ENCODE measurements at regions not wholly inside any gene's neighbourhood (a gene's known extent, or its start where the extent isn't known, plus 50 kb on each side); places are given as distances from the start of the nearest gene placed in this dataset.
A peak's percentile ranks its signal among the peaks of the same experiment; 100 is the strongest.
"Not testable (repeated sequence)": the region's sequence is repeated elsewhere in the genome, so short reads cannot be mapped to it uniquely, and the experiment has no call there.

DNA sequence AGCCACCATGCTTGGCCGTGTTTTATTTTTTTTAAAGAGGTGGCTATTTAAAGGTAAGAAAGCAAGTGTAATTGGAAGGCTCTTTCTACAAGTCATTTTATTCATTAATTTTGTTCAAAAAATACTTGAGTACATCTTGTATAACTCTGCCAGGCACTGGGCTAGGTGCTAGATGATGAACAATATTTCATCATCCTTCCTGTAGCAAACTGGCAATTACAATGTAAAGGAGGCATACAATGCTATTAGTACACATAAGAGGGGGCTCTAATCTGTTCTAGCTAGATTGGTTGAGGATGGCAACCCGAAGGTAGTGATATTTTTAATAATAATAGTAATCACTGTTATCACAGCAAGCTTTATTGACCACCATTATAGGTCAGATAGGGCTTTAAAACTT is 215.5 kb upstream of the KLF14 start:
- FAIRE-seq, result no peak

DNA sequence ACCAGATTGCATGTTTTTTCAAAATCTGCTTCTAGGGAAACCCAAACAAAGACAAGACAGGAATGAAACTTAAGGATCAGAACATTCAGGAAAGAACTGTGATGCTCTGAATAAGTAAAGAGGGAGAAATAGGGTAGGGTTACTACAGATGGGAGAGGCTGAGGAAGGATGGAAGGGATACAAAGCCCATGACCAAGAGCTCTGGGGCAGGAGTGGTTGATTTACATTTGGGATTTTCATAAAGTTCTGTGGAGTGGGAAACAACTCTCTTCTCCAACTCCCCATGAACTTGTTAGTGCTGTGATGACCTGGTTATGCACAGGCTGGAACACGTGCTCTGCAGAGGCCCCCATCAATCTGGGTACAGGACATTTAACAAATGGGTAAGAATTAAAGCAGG is 216.0 kb upstream of the KLF14 start:
- no peak for FAIRE-seq

DNA sequence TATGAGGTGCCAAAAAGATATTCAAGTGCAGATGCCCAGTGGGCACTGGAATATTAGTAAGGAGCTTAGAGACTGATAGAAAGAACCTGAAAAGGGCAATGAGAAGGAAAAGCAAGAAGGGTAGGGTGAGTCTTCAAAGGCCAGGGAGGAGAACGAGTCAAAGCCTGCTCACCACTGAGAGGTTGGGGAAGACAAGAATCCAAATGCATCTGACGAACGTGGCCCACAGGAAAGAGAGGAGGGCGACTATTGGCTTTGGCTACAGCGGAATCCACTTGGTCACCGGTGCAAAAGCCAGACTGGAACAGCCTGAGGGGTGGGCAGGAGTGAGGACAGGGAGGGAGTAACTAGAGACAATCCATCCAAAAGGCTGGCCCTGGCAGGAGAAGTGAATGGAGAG is 216.7 kb upstream of the KLF14 start:
- FAIRE-seq, result no peak

DNA sequence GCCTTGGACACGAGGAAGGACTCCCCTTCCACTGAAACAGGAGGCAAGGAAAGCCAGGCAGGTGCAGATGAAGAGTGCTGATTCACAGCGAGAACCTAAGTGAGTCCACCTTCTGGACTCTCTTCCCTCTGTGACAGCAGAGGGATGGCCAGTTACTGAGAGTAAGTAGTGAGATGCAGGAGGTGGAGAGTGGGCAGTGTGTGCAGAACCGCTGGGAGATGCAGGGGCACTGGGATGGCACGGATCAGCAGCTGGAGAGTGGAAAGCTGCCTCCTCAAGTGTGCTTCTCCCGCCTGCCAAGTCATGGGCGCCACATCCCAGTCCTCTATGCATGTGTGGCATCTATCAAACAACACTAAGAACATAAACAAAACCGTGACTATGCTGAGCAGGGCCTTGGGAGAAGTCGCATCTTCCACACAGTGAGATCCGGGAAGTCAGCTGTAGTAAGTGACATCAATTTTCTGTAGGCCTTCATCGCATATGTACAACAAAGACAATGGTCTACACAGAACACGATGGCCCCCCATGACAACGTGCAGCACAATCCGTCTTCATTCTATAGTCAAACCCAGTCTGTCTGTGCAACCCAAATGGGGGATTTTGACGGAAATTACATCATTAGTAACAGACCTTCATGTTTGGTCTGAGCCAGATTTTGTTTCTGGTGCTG is 217.4 kb upstream of the KLF14 start:
- FAIRE-seq, result no peak

DNA sequence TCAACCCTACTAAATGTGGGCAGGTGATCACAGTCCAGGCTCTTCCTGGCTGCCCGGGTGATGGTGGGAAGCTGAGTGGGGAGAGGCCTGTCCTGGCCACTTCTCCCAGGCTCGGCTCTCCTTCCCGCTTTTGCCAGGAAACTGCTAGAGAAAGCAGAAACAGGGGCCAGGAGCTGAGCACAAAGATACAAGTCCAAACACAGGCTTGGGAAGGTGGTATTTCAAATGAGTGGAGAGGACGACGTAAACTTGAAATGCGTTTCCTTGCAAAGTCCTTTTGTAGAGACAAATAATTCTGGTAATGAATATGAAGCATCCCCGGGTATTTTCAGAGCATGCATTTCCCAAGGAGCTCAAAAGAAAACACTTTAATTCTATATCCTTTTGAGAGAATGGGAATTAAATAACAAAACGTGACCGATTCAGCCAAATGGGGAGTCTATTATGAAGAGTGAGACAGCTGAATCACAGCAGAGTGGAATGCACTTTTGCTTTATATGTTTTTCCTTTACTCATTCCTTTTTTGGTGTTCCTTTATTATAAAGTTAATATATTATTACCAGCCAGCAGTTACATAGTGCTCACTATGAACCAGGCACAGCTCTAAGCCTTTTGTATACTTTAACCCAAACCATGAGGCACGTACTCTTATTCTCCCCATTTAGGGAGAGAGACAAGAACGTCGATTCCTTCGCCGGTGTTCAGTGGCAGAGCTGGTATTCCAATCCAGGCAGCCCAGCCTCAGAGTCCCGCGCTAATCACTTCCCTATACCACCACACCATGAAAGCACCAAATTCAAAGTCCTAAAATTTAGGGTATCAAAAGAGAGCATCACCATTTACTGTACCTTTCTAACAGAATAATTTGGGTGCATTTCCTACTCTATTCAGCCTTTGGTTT is 218.2 kb upstream of the KLF14 start:
- FAIRE-seq, result no peak

DNA sequence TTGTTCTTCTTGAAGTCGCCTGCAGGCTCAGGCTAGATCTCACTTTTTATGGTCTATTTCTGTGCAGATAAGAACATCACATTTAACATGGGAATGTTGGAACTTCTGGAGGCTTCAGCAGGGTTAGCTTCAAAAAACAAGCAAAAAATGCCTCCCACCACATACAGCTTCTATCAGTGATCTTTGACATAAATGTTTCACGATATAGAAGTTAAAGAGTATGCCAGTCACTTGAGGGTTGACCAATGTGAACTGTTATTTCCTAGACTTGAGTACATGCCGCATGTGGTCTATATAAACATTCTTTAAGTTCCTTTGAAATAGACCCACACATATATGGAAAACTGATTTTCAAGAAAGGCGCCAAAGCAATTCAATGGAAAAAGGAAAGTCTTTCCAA is 219.2 kb upstream of the KLF14 start:
- no peak for FAIRE-seq

DNA sequence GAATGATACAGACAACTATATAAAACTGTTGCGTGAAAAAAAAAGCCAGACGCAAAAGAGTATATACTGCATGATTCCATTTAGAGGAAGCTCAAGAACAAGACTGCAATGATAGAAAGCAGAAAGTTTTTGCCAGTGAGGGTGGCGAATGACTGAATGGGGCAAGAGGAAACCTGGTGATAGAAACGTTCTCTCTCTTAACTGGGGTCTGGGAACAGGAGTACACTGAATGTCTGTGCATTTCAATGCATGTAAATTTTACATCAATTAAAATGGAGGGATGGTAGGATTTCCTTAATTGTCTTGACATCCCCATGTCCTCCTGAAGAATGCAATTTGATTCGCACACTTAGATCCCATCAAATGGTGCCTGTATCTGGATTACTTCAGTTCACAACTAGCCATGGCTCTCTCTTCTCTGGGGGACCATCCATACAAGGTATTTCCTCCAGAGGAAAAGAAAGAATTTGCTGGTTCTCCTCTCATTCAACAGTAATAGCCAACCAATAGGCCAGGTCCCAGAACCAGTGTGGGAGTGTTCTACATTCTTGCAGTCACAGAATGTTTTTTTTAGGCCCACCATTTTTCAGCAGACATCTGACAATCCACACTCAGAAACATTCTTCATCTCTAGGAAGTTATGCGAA is 221.0 kb upstream of the KLF14 start:
- no peak for FAIRE-seq

DNA sequence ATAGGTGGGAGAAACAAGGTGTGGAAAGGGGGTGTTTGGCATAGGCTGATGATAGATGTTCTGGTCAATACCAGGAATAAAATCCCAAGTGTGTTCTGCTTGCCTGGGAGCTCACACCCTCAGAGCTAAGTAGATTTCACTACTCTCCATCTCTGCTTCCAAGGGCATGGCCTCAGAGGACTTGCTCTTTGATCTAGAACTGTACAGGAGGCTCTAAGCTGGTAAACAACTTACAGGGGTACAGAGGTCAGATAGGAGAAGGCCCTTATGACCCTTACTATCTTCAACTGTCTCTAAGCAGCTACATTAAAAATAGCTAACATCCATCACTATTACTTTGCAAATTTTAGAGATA is 221.5 kb upstream of the KLF14 start:
- no peak for FAIRE-seq

DNA sequence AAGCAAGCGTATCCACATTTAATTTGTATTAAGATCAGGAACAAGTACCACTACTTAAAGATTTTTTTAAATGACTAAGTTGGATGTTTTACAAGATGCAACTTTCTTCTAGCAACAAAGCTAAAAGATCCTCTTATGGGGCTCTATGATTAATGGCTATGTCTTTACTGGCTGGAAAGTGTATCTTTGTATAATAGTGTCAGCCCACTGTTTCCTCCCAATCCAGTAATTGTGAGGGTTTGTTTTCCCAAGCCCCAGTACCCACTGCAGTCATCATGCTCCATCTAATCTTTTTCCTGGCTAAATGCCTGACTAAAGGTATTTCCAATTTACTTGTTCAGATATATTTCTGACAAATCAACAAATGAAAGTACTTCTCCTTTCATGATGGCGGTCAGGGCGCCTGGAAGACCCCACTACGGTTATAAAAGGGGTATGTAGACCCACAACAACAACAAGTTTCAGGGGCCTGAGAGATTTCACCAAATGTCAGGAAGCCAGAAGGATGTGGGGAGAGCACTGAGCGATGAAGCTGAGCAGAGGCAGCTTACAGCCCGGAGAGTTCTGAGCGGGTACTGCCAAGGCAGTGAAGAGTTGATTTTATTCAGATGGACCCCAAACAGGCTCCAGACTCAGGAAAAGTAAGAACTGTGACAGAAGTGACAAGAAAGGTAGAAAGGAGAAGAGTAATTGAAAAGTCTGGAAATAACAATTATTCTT is 222.6 kb upstream of the KLF14 start:
- FAIRE-seq, result no peak

DNA sequence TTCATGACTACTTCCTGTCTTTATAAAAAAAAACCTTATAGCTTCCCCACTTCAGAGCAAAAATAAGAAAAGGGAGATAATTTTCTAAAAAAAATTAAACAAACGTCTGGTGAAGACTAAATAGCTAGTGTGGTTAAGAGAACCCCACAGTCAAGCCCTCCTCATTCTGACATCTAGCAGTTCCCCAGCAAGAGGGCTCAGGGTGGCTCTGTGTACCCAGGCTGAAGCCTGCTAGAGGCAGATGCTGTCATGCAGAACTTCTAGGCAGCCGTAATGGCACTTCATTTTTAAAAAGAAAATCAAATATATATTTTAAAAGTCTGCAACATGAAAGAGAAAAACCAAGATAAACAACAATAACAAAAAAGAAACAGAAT is 223.1 kb upstream of the KLF14 start:
- FAIRE-seq, result no peak

DNA sequence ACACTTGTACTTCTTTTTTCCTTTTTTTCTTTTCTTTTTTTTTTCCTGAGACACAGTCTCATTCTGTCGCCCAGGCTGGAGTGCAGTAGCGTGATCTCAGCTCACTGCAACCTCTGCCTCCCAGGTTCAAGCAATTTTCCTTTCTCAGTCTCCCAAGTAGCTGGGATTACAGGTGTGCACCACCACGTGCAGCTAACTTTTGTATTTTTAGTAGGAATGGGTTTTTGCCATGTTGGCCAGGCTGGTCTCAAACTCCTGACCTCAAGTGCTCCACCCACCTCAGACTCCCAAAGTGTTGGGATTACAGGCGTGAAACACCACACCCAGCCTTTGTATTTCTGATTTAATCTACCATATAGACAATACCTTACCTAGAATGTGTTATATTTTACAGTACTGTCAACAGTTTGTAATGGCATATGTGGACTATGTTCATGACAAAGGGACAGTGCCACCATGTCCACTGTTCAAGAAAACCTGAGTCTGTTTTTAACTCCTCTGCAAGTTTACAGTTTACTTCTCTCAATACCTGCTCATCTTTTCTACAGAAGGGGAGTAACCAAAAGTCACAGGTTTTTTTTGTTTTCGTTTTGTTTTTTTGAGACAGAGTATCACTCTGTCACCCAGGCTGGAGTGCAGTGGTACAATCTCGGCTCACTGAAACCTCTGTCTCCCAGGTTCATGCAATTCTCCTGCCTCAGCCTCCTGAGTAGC is 223.9 kb upstream of the KLF14 start:
- FAIRE-seq, result not testable (repeated sequence)

DNA sequence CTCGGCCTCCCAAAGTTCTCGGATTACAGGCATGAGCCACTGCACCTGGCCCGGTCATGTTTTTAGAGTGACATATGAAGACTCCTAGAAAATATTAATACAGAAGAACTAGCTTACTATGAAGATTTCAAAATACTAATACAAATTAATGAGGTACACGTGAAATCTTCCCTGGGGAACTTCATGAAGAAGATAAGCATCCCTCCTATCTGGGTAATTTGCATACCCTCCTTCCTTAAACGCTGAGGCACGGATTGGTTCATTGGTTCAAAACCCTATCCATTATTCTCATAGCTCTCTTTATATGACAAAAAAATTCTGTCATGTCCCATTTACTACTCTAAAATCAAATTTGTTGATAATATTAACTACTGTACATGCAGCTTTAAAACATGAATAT is 224.8 kb upstream of the KLF14 start:
- FAIRE-seq, result no peak

DNA sequence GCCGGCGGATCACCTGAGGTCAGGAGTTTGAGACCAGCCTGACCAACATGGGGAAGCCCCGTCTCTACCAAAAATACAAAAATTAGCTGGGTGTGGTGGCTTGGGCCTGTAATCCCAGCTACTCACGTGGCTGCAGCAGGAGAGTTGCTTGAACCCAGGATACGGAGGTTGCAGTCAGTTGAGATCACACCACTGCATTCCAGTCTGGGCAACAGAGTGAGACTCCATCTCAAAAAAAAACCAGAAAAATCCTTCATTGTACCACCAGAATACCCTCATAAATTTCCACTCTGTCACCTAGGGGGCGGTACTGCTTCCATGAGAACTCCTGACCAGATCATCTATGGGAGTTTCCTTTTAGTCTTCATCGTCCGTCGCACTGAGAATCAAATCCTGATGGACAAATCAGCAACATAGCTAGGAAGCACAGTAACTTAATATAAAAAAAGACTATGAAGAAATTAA is 225.8 kb upstream of the KLF14 start:
- FAIRE-seq, result peak; percentile 20

DNA sequence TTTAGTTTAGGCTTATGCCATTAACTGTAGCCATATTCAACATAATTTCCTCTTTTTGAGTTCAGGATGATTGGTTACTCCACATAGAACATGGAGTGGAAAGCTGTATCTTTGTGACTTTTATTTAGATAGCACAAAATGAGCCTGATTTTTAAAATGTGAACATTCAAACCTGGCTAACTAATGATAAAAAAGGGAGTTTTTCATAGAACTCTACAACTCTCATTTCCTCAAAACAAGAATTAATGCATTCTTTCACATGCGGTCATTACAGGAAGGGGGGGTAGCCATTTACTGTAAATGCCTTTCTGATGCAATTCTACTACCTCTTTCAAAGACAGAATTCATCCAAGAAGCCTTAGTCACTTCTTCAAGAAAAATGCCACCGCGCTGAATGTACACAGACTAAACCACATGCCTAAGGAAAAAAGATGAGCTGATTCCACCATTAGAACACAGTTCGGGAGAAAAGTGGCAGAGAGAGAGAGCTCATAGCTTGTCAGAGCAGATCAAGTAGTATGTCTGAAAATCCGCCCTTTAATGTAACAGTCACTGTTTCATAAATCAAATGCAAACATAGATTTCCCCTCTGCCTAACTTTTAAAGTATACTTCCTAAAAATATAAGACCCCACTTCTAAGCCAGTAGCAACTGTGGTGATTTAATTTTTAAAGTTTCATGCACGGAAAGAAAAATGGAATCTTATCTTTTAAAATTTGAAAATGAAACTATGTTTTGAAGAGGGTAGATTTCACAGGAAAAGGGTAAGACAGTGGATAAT is 226.4 kb upstream of the KLF14 start:
- FAIRE-seq, result no peak

DNA sequence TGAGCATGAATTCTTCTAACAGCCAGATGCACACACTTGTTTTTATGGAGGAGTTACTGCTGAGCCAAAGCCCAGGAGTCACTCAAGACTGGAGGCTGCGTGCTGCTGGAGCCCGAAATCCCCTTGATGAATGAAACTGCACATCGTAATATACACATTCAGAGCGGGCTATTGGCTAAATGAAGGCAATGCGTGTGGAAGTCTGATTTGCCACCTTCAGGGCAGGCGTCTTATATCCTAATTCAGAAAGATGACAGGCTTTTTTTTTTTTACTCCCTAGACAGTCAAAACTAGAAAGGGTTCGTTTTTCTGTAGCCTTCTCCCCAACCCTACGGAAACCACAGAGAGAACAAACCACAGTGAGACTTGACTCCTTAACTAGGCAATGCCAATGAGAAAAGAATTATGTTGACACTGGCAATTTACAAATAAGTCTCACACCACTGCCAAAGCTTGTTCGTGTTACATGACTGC is 227.2 kb upstream of the KLF14 start:
- no peak for FAIRE-seq

DNA sequence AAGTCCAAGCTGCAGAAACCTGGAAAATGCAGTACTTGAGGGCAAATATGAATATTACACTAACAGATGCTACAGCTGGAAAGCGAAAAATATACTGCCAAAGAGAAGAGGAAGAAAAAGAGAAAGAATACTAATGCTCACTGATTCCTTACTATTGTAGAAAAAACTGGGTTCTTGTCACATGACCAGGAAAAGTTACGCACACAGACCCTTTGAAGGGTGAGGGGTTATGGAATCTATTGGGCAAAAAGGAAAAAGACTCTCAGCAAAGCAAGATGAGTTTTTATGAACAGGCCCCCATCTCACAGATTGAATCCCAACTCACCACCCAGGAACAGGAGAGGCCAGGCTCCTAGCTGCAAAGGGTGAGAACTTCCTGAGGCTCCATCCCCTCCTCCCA is 228.1 kb upstream of the KLF14 start:
- no peak for FAIRE-seq

DNA sequence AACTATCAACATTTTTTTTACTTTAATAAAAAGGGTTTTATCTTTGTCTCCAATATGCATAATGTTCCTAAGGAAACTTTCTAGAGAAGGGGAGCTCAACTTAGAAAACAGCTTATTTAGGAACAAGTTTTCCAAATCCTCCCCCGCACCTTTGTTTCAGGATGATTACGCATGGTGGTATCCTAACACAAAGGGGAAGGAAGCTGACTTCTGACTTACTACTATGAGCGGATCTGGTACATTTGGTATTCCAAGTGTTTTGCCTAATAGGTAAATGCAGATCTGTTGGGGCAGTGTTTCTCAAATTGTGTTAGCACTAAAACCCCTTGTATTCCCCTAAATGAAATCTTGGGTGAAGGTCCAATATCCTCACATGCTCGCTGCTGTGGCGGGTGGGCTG is 229.3 kb upstream of the KLF14 start:
- FAIRE-seq, result no peak

DNA sequence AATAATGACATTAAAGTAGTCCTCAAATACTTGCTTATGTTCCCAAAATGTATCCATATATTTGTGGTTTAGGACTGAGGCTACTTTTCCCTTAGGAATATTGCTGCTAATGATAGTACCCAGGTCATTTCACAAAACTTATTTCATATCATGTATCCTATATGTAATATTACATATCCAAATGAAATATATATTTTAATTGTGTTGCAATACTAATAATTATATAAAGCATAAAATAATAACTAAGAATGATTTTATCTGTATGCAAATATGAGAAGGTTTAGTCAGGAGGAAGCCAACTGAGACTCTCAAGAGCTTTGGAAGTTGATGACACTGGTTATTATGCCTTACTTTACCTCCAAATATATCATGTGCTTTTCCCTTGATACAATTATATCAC is 231.5 kb upstream of the KLF14 start:
- FAIRE-seq, result no peak

DNA sequence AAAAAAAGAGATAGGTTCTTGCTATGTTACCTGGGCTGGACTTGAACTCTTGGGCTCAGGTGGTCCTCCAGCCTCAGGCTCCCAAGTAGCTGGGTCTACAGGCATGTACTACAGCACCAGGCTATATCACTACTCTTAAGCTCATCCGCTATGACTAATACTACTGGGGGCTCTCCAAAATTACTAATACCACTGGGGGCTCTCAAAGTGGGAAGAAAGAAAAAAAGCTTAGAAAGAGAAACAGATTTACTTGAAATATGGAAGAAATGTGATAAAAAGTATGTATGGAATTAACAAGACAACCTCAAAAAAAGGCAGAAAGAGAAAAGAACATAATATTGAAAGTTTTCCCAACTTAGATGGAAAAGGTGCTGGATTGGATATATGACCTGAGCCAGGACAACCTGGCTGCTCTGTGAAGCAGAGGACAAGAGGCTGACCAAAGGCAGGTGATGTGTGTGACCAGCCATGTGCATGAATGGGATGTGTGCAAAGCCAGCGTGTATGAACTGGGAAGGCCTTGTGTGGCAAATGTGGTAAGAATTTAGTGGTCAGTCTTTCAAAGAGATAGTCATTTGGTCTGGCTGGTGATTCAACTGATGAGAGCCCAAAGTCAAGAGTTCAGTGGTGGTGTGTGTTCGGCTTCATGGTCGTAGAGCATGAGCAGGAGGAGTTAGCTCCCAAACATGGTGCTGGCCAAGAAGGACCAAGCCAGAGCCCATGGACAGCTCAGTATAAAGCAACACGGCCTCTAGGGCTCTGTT is 232.4 kb upstream of the KLF14 start:
- no peak for FAIRE-seq

DNA sequence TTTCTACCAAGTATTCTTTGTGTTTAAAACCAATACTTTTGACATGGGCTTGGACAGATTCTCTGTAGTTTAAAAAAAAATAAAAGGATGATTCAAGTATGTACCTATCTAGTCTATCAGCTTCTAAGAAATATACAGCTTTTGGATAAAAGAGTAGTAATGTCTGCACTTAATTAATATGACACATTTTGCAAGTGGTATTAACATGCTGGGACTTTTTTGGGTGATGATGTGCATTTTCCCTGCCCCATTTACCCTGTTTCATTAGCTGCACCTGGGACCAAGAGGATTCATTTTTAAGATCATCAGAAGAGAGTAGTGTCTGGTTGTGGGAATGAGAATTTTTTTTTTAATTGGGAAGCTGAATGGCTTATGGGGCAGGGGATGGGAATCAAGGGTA is 236.2 kb upstream of the KLF14 start:
- FAIRE-seq, result no peak

DNA sequence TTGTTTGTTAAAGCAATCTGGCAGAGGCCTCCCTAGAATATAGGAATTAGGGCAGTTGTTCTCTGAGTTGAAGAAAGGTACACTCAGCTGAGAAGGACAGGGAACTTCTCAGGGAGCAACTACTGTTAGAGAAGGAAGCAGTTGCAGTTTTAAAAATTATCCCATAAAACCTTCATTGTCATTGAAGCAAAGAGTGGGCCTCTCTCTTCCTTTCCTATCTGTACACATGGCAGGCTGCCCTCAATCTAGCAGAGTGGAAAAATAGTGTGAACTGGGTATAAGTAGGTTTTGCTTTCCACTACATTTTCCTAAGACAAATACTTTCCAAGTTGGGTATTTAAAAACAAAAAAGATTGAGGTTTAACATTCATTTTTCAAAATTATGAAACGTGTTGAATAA is 236.7 kb upstream of the KLF14 start:
- no peak for FAIRE-seq
